SK-N-SH (cell line): ENCODE measurements at regions not wholly inside any gene's neighbourhood (a gene's known extent, or its start where the extent isn't known, plus 50 kb on each side); places are given as distances from the start of the nearest gene placed in this dataset.

Source experiments
- CHD2 ChIP-seq: fragments of 150-350 bp; IDR thresholded peaks from 2 replicates; pipeline ENCODE4 v1.6.1; 2018; ENCODE audit warnings: low read length; ENCODE audit not compliant: partially characterized antibody
- EZH2phosphoT487 ChIP-seq: fragments of 200-600 bp; sonication (generic); IDR thresholded peaks from 2 replicates; pipeline ENCODE4 v1.6.1; 2017; ENCODE audit warnings: low read depth, mixed run types, mild to moderate bottlenecking, antibody characterized with exemption, moderate library complexity, borderline replicate concordance
- GABPA ChIP-seq: IDR thresholded peaks from 2 replicates; pipeline ENCODE4 v1.4.0; 2012; ENCODE audit warnings: low read depth, mild to moderate bottlenecking
- MAX ChIP-seq: IDR thresholded peaks from 2 replicates; pipeline ENCODE4 v1.4.0; 2012; ENCODE audit warnings: low read depth
- POLR2AphosphoS5 ChIP-seq: IDR thresholded peaks from 2 replicates; pipeline ENCODE4 v1.6.1; 2012; ENCODE audit warnings: low read depth, low read length
- RAD21 ChIP-seq: IDR thresholded peaks from 2 replicates; pipeline ENCODE4 v1.6.1; 2012; ENCODE audit warnings: mild to moderate bottlenecking, low read length
- TAF1 ChIP-seq: IDR thresholded peaks from 2 replicates; pipeline ENCODE4 v1.6.1; 2012; ENCODE audit warnings: low read depth, mild to moderate bottlenecking, low read length, moderate library complexity, borderline replicate concordance
- TF ChIP-seq, protein P1 (sequence below): fragments of 200-600 bp; sonication (generic); IDR thresholded peaks from 2 replicates; pipeline ENCODE4 v1.6.1; 2017; ENCODE audit warnings: antibody characterized with exemption, mild to moderate bottlenecking, moderate library complexity

GRCh38 chr6:166032366-166033200 lies 135.1 kb downstream of the TBXT start:
- TF ChIP-seq, protein P1, sequence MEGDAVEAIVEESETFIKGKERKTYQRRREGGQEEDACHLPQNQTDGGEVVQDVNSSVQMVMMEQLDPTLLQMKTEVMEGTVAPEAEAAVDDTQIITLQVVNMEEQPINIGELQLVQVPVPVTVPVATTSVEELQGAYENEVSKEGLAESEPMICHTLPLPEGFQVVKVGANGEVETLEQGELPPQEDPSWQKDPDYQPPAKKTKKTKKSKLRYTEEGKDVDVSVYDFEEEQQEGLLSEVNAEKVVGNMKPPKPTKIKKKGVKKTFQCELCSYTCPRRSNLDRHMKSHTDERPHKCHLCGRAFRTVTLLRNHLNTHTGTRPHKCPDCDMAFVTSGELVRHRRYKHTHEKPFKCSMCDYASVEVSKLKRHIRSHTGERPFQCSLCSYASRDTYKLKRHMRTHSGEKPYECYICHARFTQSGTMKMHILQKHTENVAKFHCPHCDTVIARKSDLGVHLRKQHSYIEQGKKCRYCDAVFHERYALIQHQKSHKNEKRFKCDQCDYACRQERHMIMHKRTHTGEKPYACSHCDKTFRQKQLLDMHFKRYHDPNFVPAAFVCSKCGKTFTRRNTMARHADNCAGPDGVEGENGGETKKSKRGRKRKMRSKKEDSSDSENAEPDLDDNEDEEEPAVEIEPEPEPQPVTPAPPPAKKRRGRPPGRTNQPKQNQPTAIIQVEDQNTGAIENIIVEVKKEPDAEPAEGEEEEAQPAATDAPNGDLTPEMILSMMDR = no peak
- TF ChIP-seq RAD21 (no peak), TAF1 (no peak), CHD2 (no peak), GABPA (no peak), POLR2AphosphoS5 (no peak), MAX (no peak), EZH2phosphoT487 (no peak)
